HepG2 (cell line): ENCODE measurements at regions not wholly inside any gene's neighbourhood (a gene's known extent, or its start where the extent isn't known, plus 50 kb on each side); places are given as distances from the start of the nearest gene placed in this dataset.

Experiments
- ATAC-seq: fragments of 200-7000 bp; cut with Tn5 transposase; 3 replicates; pipeline ENCODE4 v1.9.1; 2020; ENCODE audit warnings: mild to moderate bottlenecking, moderate library complexity
- BruUV-seq: library from RNA; stranded (reverse); fragments of 400-500 nt; replicated peaks from 2 replicates; lab custom pipeline; 2021; lab: Mats Ljungman, UMichigan
- CTCF ChIA-PET: fragments of 300-600 bp; formaldehyde crosslinking; extraction: SDS; loops from one replicate; lab custom pipeline; 2021; ENCODE audit warnings: low total read pairs, inconsistent platforms, low intra/inter-chr PET ratio; lab: Yijun Ruan, JAX
- POLR2A ChIA-PET: fragments of 350-600 bp; sonication (Branson Sonifier 250); formaldehyde crosslinking; loops from one replicate; lab custom pipeline; 2020; ENCODE audit warnings: antibody characterized with exemption, inconsistent platforms; lab: Yijun Ruan, JAX
- DNase-seq: peaks from one replicate; pipeline ENCODE4 v3.0.0-alpha.2; 2015; ENCODE audit warnings: low spot score
- FAIRE-seq: peaks from 3 replicates; lab custom pipeline; 2011; peaks lifted over from hg19 to GRCh38; lab: Jason Lieb, UNC
- H2AFZ ChIP-seq: one replicate; pipeline ENCODE4 v1.6.1; 2011; ENCODE audit warnings: low read length, inconsistent platforms
- H3K27ac ChIP-seq: fragments of 300-600 bp; 3 replicates; pipeline ENCODE4 v1.8.0; 2011; ENCODE audit warnings: mixed run types, mild to moderate bottlenecking, mixed read lengths, low read length, inconsistent platforms; ENCODE audit not compliant: insufficient read depth; ENCODE audit errors: extremely low read length
- H3K27me3 ChIP-seq, 2 experiments: fragments of 200-600 bp in 1 of 2; 2 replicates in 1 of 2; 3 replicates in 1 of 2; pipeline versions ENCODE4 v1.6.0 to v1.8.0; 2011; ENCODE audit warnings: low read length in 2 of 2, mild to moderate bottlenecking in 2 of 2, moderate library complexity in 2 of 2, inconsistent platforms in 1 of 2; ENCODE audit not compliant: insufficient read depth in 2 of 2, control insufficient read depth in 1 of 2
- H3K36me3 ChIP-seq, 2 experiments: fragments of 200-600 bp in 1 of 2; replicated peaks in 1 of 2; 2 replicates in 1 of 2; 3 replicates in 1 of 2; pipeline versions ENCODE4 v1.5.1 to v1.8.0; 2011; ENCODE audit warnings: low read length in 2 of 2, inconsistent platforms in 1 of 2; ENCODE audit not compliant: insufficient read depth in 2 of 2, control insufficient read depth in 1 of 2
- H3K4me1 ChIP-seq: 2 replicates; pipeline ENCODE4 v1.5.1; 2012; ENCODE audit warnings: low read length, inconsistent platforms; ENCODE audit not compliant: insufficient read depth
- H3K4me2 ChIP-seq: 2 replicates; pipeline ENCODE4 v1.6.0; 2011; ENCODE audit warnings: low read depth, low read length, inconsistent platforms
- H3K4me3 ChIP-seq, 3 experiments: fragments of 200-600 bp in 1 of 3; sonication (generic), shearing (Covaris generic) in 1 of 3; replicated peaks in 1 of 3; 2 replicates each; pipeline ENCODE4 v1.5.1; 2011 to 2016; ENCODE audit warnings: low read length in 3 of 3, inconsistent platforms in 2 of 3, low read depth in 2 of 3, mild to moderate bottlenecking in 2 of 3, control low read depth in 1 of 3, mixed read lengths in 1 of 3; ENCODE audit not compliant: insufficient read depth in 1 of 3
- H3K79me2 ChIP-seq: one replicate; pipeline ENCODE4 v1.6.1; 2011; ENCODE audit warnings: low read length, inconsistent platforms; ENCODE audit not compliant: insufficient read depth
- H3K9ac ChIP-seq: 2 replicates; pipeline ENCODE4 v1.6.0; 2011; ENCODE audit warnings: mild to moderate bottlenecking, low read depth, low read length, inconsistent platforms; ENCODE audit not compliant: insufficient read depth
- H3K9me3 ChIP-seq: 2 replicates; pipeline ENCODE4 v1.5.1; 2012; ENCODE audit warnings: mild to moderate bottlenecking, low read length
- H4K20me1 ChIP-seq: 2 replicates; pipeline ENCODE4 v1.6.0; 2011; ENCODE audit warnings: inconsistent platforms, mild to moderate bottlenecking, low read length, moderate library complexity; ENCODE audit not compliant: insufficient read depth
- ATF4 ChIP-seq, 2 experiments: fragments of 450-650 bp in 1 of 2; sonication (generic) in 1 of 2; formaldehyde crosslinking; IDR thresholded peaks; 2 replicates each; pipeline versions ENCODE4 v1.5.0 to v1.8.0; 2020 to 2022; ENCODE audit warnings: mild to moderate bottlenecking in 1 of 2, missing genetic modification reagents in 1 of 2
- BHLHE40 ChIP-seq: IDR thresholded peaks from 2 replicates; pipeline ENCODE4 v1.6.1; 2011; ENCODE audit warnings: low read length, improper control_type of control experiment
- FOXK1 ChIP-seq: sonication (generic); formaldehyde crosslinking; IDR thresholded peaks from 2 replicates; pipeline ENCODE4 v1.4.0; 2020; ENCODE audit warnings: low read depth, missing genetic modification reagents, borderline replicate concordance
- KLF13 ChIP-seq: sonication (generic); formaldehyde crosslinking; IDR thresholded peaks from 2 replicates; pipeline ENCODE4 v1.4.0; 2020; ENCODE audit warnings: mild to moderate bottlenecking, missing genetic modification reagents
- SMAD9 ChIP-seq: sonication (generic); formaldehyde crosslinking; IDR thresholded peaks from 2 replicates; pipeline ENCODE4 v1.5.1; 2020; ENCODE audit warnings: mild to moderate bottlenecking, missing genetic modification reagents
- TEAD2 ChIP-seq: sonication (generic); formaldehyde crosslinking; IDR thresholded peaks from 2 replicates; pipeline ENCODE4 v1.9.0; 2021; ENCODE audit warnings: missing genetic modification reagents
- THYN1 ChIP-seq: sonication (generic); formaldehyde crosslinking; IDR thresholded peaks from 2 replicates; pipeline ENCODE4 v1.8.1; 2023; ENCODE audit warnings: low read depth, mild to moderate bottlenecking, moderate library complexity, missing genetic modification reagents, borderline replicate concordance
- ZNF546 ChIP-seq: sonication (generic); formaldehyde crosslinking; conservative IDR thresholded peaks from 2 replicates; pipeline ENCODE4 v1.8.1; 2023; ENCODE audit warnings: mild to moderate bottlenecking, missing genetic modification reagents
- ZNF710 ChIP-seq: sonication (generic); formaldehyde crosslinking; IDR thresholded peaks from 2 replicates; pipeline ENCODE4 v1.5.0; 2020; ENCODE audit warnings: mild to moderate bottlenecking, missing genetic modification reagents, borderline replicate concordance
- ZNF770 ChIP-seq: sonication (generic); formaldehyde crosslinking; IDR thresholded peaks from 2 replicates; pipeline ENCODE4 v1.5.0; 2020; ENCODE audit warnings: mild to moderate bottlenecking, missing genetic modification reagents
- WGBS: methylation state at CpG from one replicate; pipeline ENCODE4 v1.1.6; 2017; ENCODE audit warnings: low lambda C conversion rate; 5-methylcytosine and 5-hydroxymethylcytosine counted together
- in situ Hi-C: cut with HindIII; loops from 2 replicates; pipeline ENCODE4 v1.10.0; 2017; ENCODE audit warnings: low pct_unique_long_range_greater_than_20kb; ENCODE audit not compliant: extremely low pct_ligation_motif_present
- intact Hi-C: fragments of 100-400 bp; cut with micrococcal nuclease; formaldehyde crosslinking; loops from one replicate; pipeline ENCODE4 v1.10.0; 2022; ENCODE audit not compliant: unreplicated experiment

GRCh38 chr4:189786447-189786846 is 154.2 kb upstream of the FRG1 start (continued):
- TF ChIP-seq ZNF710 (CRISPR knock-in tag), result no peak
- no peak for TF ChIP-seq KLF13 (CRISPR knock-in tag)
- no peak for TF ChIP-seq ZNF770 (CRISPR knock-in tag)
- no peak for TF ChIP-seq ZNF546 (CRISPR knock-in tag)
- no peak for TF ChIP-seq TEAD2 (CRISPR knock-in tag)
- no peak for TF ChIP-seq BHLHE40
- TF ChIP-seq THYN1 (CRISPR knock-in tag), result no peak
- TF ChIP-seq SMAD9, result no peak

GRCh38 chr4:189787216-189788031 is 153.2 kb upstream of the FRG1 start:
- POLR2A ChIA-PET, result no interaction called here
- Histone ChIP-seq H2AFZ (no peak overlapping the region), H4K20me1 (no peaks in the 10 kb centered on the region), H3K36me3 (no peaks in the 10 kb centered on the region), H3K27ac (no peak overlapping the region), H3K4me2 (no peak overlapping the region), H3K9me3 (no peaks in the 10 kb centered on the region), H3K79me2 (no peaks in the 10 kb centered on the region), H3K4me3 (no peak overlapping the region), H3K4me1 (no peaks in the 10 kb centered on the region), H3K9ac (no peak overlapping the region), H3K27me3 (peaks cover 0 to 15% of the 10 kb centered on the region in 2 experiments; a peak in 1 of 5 replicates)
- in situ Hi-C loops, result no loop called here
- no TSS peak for BruUV-seq
- no peak for ATAC-seq
- WGBS, result 42% methylated on average over 15 of the region's 19 CpGs
- intact Hi-C loops, result no loop called here
- CTCF ChIA-PET, result no interaction called here
- FAIRE-seq, result no peak
- TF ChIP-seq ATF4 (CRISPR knock-in tag; IDR thresholded peaks at IDR 0.05) (peak in 1 of 2 experiments; percentile 80; a peak in 1 of 4 replicates), FOXK1 (no peak)
- no peak for DNase-seq
